GM19372 (cell line): ENCODE measurements at regions not wholly inside any gene's neighbourhood (a gene's known extent, or its start where the extent isn't known, plus 50 kb on each side); places are given as distances from the start of the nearest gene placed in this dataset.
"Not testable (repeated sequence)": the region's sequence is repeated elsewhere in the genome, so short reads cannot be mapped to it uniquely, and the experiment has no call there.

Source experiments
- ATAC-seq: cut with Tn5 transposase; IDR thresholded peaks from one replicate; pipeline ENCODE4 v1.9.1; 2021; ENCODE audit warnings: mild to moderate bottlenecking, low read depth, moderate library complexity; ENCODE audit not compliant: unreplicated experiment

GRCh38 chr14:96682401-96682800 is 114.8 kb upstream of the VRK1 start:
- ATAC-seq, result no peak

DNA sequence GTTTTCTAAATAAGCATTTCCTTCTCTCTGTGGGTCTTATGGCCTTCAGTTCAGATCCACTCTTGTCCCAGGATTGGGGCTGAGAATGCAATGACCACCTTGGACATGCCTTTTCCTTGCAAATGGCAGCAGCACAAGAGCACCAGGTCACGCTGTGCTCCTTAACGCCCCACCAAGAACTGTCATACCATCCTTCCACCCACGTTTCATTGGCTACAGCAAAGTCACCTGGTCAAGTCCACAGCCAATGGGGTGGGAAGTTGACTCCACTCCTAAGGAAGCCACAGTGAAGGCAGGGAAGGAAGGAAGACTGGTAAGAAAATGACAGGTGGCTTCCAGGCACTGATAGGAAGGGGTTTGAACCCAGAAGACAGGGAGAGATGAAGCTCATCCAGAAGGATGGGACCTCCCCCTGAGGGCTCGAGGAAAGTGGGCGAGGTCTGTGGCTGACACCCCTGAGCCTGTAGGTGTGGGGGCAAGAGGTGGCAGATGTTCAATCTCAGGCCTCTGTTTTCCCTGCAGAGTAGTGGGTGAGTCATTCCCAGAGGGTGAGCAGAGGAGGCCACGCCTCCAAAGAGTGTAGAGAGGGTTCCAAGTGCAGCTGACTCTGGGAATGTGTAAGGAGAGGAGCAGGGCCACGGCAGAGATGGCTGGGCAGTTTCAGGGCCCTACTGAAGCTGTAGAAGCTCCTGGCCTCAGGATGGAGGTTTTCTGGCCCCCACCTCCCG is 113.5 kb upstream of the VRK1 start:
- no peak for ATAC-seq

DNA sequence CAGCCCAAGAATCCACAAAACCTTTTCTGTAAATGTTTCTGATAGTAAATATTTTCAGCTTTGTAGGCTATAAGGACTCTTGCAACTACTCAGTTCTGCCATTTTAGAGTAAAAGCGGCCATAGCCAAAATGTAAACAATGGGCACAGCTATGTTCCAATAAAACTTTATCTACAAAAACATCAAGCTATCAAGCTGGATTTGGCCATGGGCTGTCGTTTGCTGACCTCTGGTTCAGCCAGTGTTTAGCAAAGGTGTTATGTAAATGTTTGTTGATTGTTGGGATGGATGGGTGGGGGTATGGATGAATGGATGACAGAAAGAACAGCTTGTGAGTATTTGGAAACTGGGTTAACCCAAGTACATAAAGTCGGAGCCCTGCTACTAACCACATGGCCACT is 111.1 kb upstream of the VRK1 start:
- ATAC-seq, result no peak

GRCh38 chr14:96688629-96689028 is 108.6 kb upstream of the VRK1 start:
- no peak for ATAC-seq

DNA sequence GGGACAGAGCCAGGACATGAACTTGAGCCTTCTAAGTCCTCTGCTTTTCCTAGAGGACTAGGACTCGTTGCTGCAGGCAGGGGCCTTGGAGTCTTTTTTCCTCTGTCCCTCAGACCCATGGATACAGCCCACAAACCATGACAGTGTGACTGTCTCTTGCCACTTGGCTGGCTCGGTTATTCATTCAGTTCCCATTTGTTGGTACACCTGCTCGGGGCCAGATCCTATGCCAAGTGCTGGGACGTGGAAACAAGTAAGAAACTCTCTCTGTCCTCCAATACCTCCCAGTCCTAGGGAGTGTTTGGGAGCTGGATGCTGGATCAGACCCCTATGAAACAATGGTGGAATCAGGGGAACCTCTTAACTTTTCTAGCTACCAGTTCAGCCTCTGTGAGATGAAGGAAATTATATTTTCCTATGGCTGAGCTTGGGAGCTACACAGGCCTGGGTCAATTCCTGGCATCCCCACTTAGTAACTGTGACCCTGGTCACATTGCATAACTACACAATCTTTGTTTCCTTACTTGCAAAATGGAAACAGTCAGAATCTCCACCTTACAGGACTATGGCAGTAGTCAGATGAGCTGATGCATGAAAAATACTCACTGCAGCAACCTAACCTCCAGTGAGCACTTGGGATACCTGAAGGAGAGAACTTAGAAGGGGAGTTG is 106.3 kb upstream of the VRK1 start:
- no peak for ATAC-seq

DNA sequence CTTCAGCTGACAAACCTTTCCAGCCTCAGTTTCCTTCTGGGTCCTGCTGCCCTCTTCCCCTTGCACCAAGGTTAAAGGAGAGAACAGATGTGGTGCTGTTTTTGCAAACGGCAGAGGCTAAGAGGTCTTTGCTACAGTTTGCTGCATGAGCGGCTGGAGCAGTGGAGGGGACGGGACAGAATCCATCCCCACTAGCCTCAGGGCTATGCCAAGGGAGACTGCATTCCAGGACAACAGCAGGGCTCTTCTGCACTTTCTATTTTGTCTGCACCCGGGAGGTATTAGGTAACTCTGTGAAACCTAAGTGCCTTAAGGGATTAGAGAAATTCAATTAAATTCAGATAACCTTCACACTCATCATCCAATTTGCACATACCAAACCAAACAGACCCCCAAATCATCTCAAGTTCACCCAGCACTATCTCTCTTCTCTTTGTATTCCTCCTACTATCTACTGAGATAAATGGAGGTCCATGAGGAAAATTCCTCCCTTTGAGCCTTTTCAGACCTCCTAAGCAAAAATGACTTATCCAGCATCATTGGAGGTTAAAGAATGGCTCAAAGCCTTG is 103.8 kb upstream of the VRK1 start:
- no peak for ATAC-seq

GRCh38 chr14:96693987-96694386 is 103.2 kb upstream of the VRK1 start:
- no peak for ATAC-seq

DNA sequence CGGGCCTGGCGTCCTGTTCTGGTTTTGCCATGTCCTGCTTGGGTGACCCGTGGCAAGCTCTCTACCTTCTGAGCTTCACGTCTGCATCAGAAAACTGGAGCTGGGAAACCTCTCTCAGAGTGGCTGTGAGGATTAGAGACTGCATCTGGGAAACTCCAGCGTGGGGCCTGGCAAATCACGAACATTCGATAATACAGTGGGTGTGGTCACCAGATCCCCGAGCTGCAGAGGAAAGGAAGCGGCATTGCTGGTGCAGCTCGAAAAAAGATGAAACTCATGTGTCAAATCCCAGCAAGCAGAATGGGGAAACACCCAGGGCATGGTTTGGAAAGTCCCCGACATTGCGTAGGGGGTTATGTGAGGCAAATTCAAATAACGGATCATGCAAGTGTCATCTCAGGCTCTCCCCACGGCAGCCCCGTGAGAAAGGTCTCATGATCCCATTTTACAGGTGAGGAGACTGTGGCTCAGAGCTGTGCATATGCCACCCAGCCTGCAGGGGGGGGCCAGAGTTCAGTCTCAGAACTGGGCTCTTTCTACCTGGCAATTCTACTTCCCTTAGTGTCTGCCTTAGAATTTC is 98.1 kb upstream of the VRK1 start:
- peak; percentile 62 for ATAC-seq

- no peak for ATAC-seq
Measured at GRCh38 chr14:96699666-96700065, 97.5 kb upstream of the VRK1 start.

GRCh38 chr14:96702831-96703230 is 94.4 kb upstream of the VRK1 start:
- ATAC-seq, result no peak

DNA sequence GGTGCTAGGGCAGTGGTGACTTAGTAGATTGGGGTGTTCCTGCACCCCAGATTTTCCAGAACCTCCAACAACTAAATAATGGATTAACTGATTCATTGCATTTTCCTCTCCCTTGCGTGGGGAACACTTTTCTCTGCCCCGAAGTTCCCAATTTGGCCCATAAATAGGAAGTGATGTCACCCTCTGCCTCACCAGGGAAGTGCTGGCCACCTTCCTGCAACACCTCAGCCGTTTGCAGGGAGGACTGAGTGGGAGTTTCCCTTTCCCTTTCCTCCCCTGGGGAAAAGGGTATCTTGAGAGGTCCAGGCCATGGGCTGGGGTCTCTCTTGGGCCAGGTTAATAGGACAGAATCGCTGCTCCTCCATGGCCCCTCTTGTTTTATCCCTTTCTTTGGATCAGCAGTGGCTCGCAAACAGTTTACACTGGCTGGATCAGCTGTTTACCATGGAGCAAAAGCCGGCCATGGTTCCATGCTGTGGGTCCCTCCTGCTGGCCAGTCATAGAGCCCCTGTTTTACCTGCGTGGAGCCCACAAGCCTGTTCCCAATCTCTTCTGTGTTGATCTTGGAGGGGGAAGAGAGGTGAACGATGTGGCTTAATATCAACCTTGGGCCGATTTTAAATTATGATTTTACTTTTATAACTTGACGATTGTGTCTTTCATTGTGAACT is 91.6 kb upstream of the VRK1 start:
- no peak for ATAC-seq

- no peak for ATAC-seq
Measured at GRCh38 chr14:96706893-96707292, 90.3 kb upstream of the VRK1 start.

- ATAC-seq, result no peak
Measured at GRCh38 chr14:96710060-96710666, 87.0 kb upstream of the VRK1 start.

GRCh38 chr14:96711559-96712267 is 85.5 kb upstream of the VRK1 start:
- ATAC-seq, result no peak

GRCh38 chr14:96713426-96713825 is 83.8 kb upstream of the VRK1 start:
- ATAC-seq, result no peak

- ATAC-seq, result not testable (repeated sequence)
Measured at GRCh38 chr14:96714537-96714936, 82.6 kb upstream of the VRK1 start.

DNA sequence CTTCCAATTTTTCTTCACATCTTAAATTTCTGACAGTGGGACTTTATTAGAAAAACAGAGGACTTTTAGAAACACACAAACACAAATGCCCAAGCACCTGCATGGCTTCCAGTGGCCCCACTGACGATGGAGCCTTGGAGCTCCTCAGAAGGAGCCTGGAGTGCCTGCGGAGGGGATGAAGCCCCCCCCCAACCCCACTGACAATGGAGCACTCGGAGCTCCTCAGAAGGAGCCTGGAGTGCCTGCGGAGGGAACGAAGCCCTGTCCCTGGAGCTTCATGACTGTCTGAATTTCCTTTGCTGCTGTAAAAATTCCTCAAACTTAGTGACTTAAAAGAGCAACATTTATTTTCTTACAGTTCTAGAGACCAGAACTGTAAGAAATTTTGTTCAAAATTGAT is 80.1 kb upstream of the VRK1 start:
- no peak for ATAC-seq

GRCh38 chr14:96718407-96718806 is 78.8 kb upstream of the VRK1 start:
- ATAC-seq, result no peak

DNA sequence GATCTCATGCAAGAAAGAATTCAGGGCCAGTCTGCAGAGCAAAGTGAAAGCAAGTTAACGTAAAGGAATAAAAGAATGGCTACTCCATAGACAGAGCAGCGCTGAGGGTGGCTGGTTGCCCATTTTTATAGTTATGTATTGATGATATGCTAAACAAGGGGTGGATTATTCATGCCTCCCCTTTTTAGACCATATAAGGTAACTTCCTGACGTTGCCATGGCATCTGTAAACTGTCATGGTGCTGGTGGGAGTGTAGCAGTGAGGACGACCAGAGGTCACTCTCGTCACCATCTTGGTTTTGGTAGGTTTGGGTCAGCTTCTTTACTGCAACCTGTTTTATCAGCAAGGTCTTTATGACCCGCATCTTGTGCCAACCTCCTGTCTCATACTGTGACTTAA is 76.5 kb upstream of the VRK1 start:
- ATAC-seq, result not testable (repeated sequence)

DNA sequence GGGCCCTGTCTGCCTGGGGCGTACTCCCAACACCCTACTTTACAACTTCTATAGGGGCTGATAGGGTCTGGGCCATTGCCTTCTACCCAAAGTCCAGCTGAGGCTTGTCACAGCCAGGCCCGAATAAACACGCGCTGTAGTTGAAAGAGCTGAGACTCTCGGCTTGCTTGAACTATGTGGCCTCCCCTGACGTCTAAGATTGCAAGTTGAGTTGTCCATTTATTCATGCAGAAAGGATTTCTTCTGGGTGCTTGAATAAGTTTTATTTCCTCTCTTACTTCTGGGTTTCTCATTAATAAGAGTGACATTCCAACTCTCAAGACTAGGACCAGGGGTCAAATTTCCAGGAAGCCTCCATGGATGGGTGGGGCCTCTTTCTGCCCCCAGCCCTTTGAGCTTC is 74.4 kb upstream of the VRK1 start:
- ATAC-seq, result no peak
